ENCODE measurements at regions not wholly inside any gene's neighbourhood (a gene's known extent, or its start where the extent isn't known, plus 50 kb on each side); places are given as distances from the start of the nearest gene placed in this dataset.

- no peak overlapping the region for H2BK20ac ChIP-seq (ENCODE audit: low read depth, low read length, poor library complexity, severe bottlenecking)
- no peak overlapping the region for H2BK120ac ChIP-seq (ENCODE audit: low read depth, low read length, poor library complexity, severe bottlenecking)
- no peak overlapping the region for H4K8ac ChIP-seq (replicated peaks; ENCODE audit: insufficient read length, low read depth, low read length)
- no peaks in the 10 kb centered on the region for H3K23me2 ChIP-seq (ENCODE audit: insufficient read length, low read depth, low read length, poor library complexity, severe bottlenecking)
- no peak for DNase-seq
- TF ChIP-seq, protein P1, sequence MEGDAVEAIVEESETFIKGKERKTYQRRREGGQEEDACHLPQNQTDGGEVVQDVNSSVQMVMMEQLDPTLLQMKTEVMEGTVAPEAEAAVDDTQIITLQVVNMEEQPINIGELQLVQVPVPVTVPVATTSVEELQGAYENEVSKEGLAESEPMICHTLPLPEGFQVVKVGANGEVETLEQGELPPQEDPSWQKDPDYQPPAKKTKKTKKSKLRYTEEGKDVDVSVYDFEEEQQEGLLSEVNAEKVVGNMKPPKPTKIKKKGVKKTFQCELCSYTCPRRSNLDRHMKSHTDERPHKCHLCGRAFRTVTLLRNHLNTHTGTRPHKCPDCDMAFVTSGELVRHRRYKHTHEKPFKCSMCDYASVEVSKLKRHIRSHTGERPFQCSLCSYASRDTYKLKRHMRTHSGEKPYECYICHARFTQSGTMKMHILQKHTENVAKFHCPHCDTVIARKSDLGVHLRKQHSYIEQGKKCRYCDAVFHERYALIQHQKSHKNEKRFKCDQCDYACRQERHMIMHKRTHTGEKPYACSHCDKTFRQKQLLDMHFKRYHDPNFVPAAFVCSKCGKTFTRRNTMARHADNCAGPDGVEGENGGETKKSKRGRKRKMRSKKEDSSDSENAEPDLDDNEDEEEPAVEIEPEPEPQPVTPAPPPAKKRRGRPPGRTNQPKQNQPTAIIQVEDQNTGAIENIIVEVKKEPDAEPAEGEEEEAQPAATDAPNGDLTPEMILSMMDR (conservative IDR thresholded peaks at IDR 0.05), result no peak
- no peak overlapping the region for H3K4me3 Mint-ChIP-seq
- no peak overlapping the region for H3K27ac ChIP-seq (ENCODE audit: insufficient read length, low read depth, low read length)
- no peak overlapping the region for H3K56ac ChIP-seq (ENCODE audit: insufficient read length, low read depth, low read length)
- H3K14ac ChIP-seq (ENCODE audit: insufficient read depth, low read length), result no peak overlapping the region
- WGBS (ENCODE audit: extremely low coverage, insufficient read length, low lambda C conversion rate), result no CpG with 5 or more reads among the region's 3 CpGs
- H3T11ph ChIP-seq (ENCODE audit: low read length), result no peak overlapping the region
- H3K4me2 ChIP-seq (ENCODE audit: insufficient read depth, insufficient read length, low read length), result no peak overlapping the region
- no peak overlapping the region for H3K9ac ChIP-seq (ENCODE audit: extremely low read depth, insufficient read length, low read length)
- no peak overlapping the region for H2BK12ac ChIP-seq (ENCODE audit: insufficient read length, low read depth, low read length)
- H2BK5ac ChIP-seq (ENCODE audit: insufficient read length, low read length), result no peak overlapping the region
- H2AFZ ChIP-seq (ENCODE audit: low read length), result no peak overlapping the region
- H3K79me1 ChIP-seq (ENCODE audit: insufficient read depth, low read depth, low read length, poor library complexity, severe bottlenecking), result no peaks in the 10 kb centered on the region
- H4K20me1 ChIP-seq (ENCODE audit: control insufficient read depth, insufficient read depth, insufficient read length), result no peaks in the 10 kb centered on the region
- H3K27ac Mint-ChIP-seq, result no peak overlapping the region; a peak in 2 of 7 replicates
- no peaks in the 10 kb centered on the region for H3K4me1 Mint-ChIP-seq
- H3K4ac ChIP-seq (ENCODE audit: low read depth, low read length), result no peak overlapping the region
- no peaks in the 10 kb centered on the region for H3K27me3 ChIP-seq (ENCODE audit: insufficient read depth, low read length)
- H3K18ac ChIP-seq (ENCODE audit: insufficient read length, low read depth, low read length), result no peak overlapping the region
- no peaks in the 10 kb centered on the region for H3K9me3 Mint-ChIP-seq
- no peak overlapping the region for H4K91ac ChIP-seq (ENCODE audit: insufficient read length, low read depth, low read length)
- no peaks in the 10 kb centered on the region for H3K4me1 ChIP-seq (ENCODE audit: insufficient read depth, low read length)
- no peak overlapping the region for H2BK15ac ChIP-seq (ENCODE audit: low read depth, low read length)
- no peaks in the 10 kb centered on the region for H3K79me2 ChIP-seq (ENCODE audit: insufficient read depth, low read length)
- H4K5ac ChIP-seq (ENCODE audit: insufficient read length, low read depth, low read length), result no peak overlapping the region
- H2AK5ac ChIP-seq (ENCODE audit: insufficient read length, low read length), result no peak overlapping the region
- no peak overlapping the region for H3K23ac ChIP-seq (ENCODE audit: insufficient read length, low read depth, low read length)
- H3K36me3 Mint-ChIP-seq (ENCODE audit: insufficient read depth in 1 of 3, low read depth in 3 of 3), result no peaks in the 10 kb centered on the region
- no peaks in the 10 kb centered on the region for H3K9me3 ChIP-seq (ENCODE audit: control insufficient read depth, low read depth, low read length)
- no peaks in the 10 kb centered on the region for H3K27me3 Mint-ChIP-seq (ENCODE audit: low read depth)
Observed at GRCh38 chr2:13558368-13558767, 841.6 kb downstream of the TRIB2 start.
